ENCODE measurements at regions not wholly inside any gene's neighbourhood (a gene's known extent, or its start where the extent isn't known, plus 50 kb on each side); places are given as distances from the start of the nearest gene placed in this dataset.

DNA sequence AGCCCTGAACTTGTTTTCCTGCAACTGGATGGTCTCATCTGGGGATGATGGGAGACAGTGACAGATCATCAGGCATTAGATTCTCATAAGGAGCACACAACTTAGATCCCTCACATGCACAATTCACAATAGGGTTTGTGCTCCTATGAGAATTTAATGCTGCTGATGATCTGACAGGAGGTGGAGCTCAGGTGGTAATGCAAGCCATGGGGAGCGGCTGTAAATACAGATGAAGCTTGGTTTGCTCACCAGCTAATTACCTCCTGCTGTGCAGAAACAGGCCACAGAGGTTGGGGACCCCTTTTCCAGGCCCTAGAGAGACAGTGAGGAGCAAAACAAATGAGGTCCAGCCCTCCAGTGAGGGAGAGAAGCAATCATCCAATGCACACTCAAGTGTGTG lies 168.6 kb downstream of the RGS9 start:
- ATAC-seq (ENCODE audit: low read depth) (no peak), DNase-seq (no peak)
- ChIA-PET CTCF (interaction anchor here (1.1 kb wide), 1 partner anchor 8 kb away, joined by 4 read pairs; no protein-coding TSS in a partner anchor), POLR2A (ENCODE audit: unreplicated experiment) (no interaction called here)
- no peaks in the 10 kb centered on the region for H3K4me1 ChIP-seq (ENCODE audit: control insufficient read depth, insufficient read depth, low read length)
- no peak overlapping the region for H4K8ac ChIP-seq (ENCODE audit: low read depth in 2 of 2, low read length in 2 of 2)
- H2BK120ac ChIP-seq (ENCODE audit: low read depth, low read length), result no peak overlapping the region
- H2AFZ ChIP-seq (replicated peaks; ENCODE audit: low read length, poor library complexity), result no peak overlapping the region
- no peak overlapping the region for H3K56ac ChIP-seq (ENCODE audit: extremely low read depth, insufficient read depth, low read length)
- H3K9me3 ChIP-seq (ENCODE audit: control insufficient read depth, insufficient read depth, low read length), result peaks cover 6% of the 10 kb centered on the region; the same call in 1 of the 2 replicates
- no peak overlapping the region for H3K14ac ChIP-seq (replicated peaks; ENCODE audit: low read depth, low read length)
- H4K5ac ChIP-seq (ENCODE audit: low read depth, low read length), result no peak overlapping the region
- H3K4me2 ChIP-seq (ENCODE audit: low read depth, low read length), result no peak overlapping the region
- H3K4ac ChIP-seq (ENCODE audit: low read depth, low read length), result no peak overlapping the region
- no TSS peak for BruUV-seq (replicated peaks)
- no peak overlapping the region for H3K4me3 ChIP-seq (ENCODE audit: insufficient read depth, low read depth, low read length)
- H3K18ac ChIP-seq (ENCODE audit: low read depth, low read length), result no peak overlapping the region
- in situ Hi-C loops (cut with MboI; ENCODE audit: low sequenced_read_pairs), result no loop called here
- H2BK5ac ChIP-seq (ENCODE audit: low read depth, low read length, poor library complexity, severe bottlenecking), result no peak overlapping the region
- no peak overlapping the region for H2BK20ac ChIP-seq (ENCODE audit: low read depth, low read length)
- H3K27me3 ChIP-seq (ENCODE audit: control insufficient read depth, insufficient read depth, low read length), result peaks cover 14% of the 10 kb centered on the region
- intact Hi-C loops (cut with micrococcal nuclease), result no loop called here
- H3K23ac ChIP-seq (ENCODE audit: low read depth, low read length), result no peak overlapping the region
- H3K36me3 ChIP-seq (ENCODE audit: control insufficient read depth, insufficient read depth, low read length), result no peaks in the 10 kb centered on the region
- H2BK15ac ChIP-seq (ENCODE audit: low read depth, low read length), result no peak overlapping the region
- WGBS, 2 experiments (ENCODE audit: extremely low coverage in 2 of 2, insufficient read length in 1 of 2), result no CpG with 5 or more reads among the region's 1 CpG
- H3K9ac ChIP-seq (ENCODE audit: low read depth, low read length), result no peak overlapping the region
- no peak overlapping the region for H4K91ac ChIP-seq (ENCODE audit: insufficient read depth, low read depth, low read length)
- dilution Hi-C loops (cut with HindIII; ENCODE audit: low sequenced_read_pairs, unreplicated experiment), result no loop called here
- no peak overlapping the region for H2AK5ac ChIP-seq (ENCODE audit: low read depth, low read length)
- TF ChIP-seq MAFK (IDR thresholded peaks at IDR 0.05; ENCODE audit: low read depth, low read length) (no peak), SMC3 (IDR thresholded peaks at IDR 0.05; ENCODE audit: low read depth, low read length) (no peak), USF2 (IDR thresholded peaks at IDR 0.05; ENCODE audit: low read depth, low read length) (no peak), MAZ (IDR thresholded peaks at IDR 0.05; ENCODE audit: borderline replicate concordance, low read depth, low read length) (no peak), BHLHE40 (IDR thresholded peaks at IDR 0.05; ENCODE audit: low read depth, low read length) (no peak), CTCF (conservative IDR thresholded peaks at IDR 0.05; ENCODE audit: low read depth, low read length) (no peak), CHD1 (IDR thresholded peaks at IDR 0.05; ENCODE audit: low read depth, low read length) (no peak), MXI1 (IDR thresholded peaks at IDR 0.05; ENCODE audit: borderline replicate concordance, low read depth, low read length) (no peak), RCOR1 (IDR thresholded peaks at IDR 0.05; ENCODE audit: insufficient replicate concordance, low read length) (no peak), POLR2A (IDR thresholded peaks at IDR 0.05; ENCODE audit: low read depth, low read length) (no peak), CEBPB (IDR thresholded peaks at IDR 0.05; ENCODE audit: low read depth, low read length) (no peak)
- TF ChIP-seq, protein P1, sequence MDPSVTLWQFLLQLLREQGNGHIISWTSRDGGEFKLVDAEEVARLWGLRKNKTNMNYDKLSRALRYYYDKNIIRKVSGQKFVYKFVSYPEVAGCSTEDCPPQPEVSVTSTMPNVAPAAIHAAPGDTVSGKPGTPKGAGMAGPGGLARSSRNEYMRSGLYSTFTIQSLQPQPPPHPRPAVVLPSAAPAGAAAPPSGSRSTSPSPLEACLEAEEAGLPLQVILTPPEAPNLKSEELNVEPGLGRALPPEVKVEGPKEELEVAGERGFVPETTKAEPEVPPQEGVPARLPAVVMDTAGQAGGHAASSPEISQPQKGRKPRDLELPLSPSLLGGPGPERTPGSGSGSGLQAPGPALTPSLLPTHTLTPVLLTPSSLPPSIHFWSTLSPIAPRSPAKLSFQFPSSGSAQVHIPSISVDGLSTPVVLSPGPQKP (IDR thresholded peaks at IDR 0.05; ENCODE audit: borderline replicate concordance, low read depth, low read length), result no peak
- no peaks in the 10 kb centered on the region for H3K79me1 ChIP-seq (ENCODE audit: low read depth in 1 of 2, low read length in 2 of 2)
- no peaks in the 10 kb centered on the region for H3K9me1 ChIP-seq (ENCODE audit: insufficient read depth, low read length)
- no peaks in the 10 kb centered on the region for H4K20me1 ChIP-seq (ENCODE audit: insufficient read depth, low read length)
- no peak overlapping the region for H3K27ac ChIP-seq (ENCODE audit: insufficient read depth, low read length)
- H2AK9ac ChIP-seq (replicated peaks; ENCODE audit: low read depth, low read length, poor library complexity), result no peak overlapping the region

Data from IMR-90 (cell line).